NCI-H2107 (cell line): ENCODE measurements at regions not wholly inside any gene's neighbourhood (a gene's known extent, or its start where the extent isn't known, plus 50 kb on each side); places are given as distances from the start of the nearest gene placed in this dataset.
"Not testable (repeated sequence)": the region's sequence is repeated elsewhere in the genome, so short reads cannot be mapped to it uniquely, and the experiment has no call there.

Experiments used
- DNase-seq: peaks from one replicate; lab custom pipeline; 2025; lab: John Stamatoyannopoulos, UW

- DNase-seq: no peak
Observed at GRCh38 chr3:88954853-88955252, 152.6 kb upstream of the EPHA3 start.

GRCh38 chr3:88955274-88955673 lies 152.1 kb upstream of the EPHA3 start:
- DNase-seq: no peak

- no peak for DNase-seq
Observed at GRCh38 chr3:88957711-88958439, 149.5 kb upstream of the EPHA3 start.

- DNase-seq: no peak
Observed at GRCh38 chr3:88960019-88960418, 147.4 kb upstream of the EPHA3 start.

GRCh38 chr3:88963003-88963402 lies 144.4 kb upstream of the EPHA3 start:
- no peak for DNase-seq

- no peak for DNase-seq
Observed at GRCh38 chr3:88979760-88980159, 127.7 kb upstream of the EPHA3 start.

- no peak for DNase-seq
Observed at GRCh38 chr3:88983458-88983857, 124.0 kb upstream of the EPHA3 start.

GRCh38 chr3:88984256-88984655 lies 123.2 kb upstream of the EPHA3 start:
- DNase-seq: no peak

- no peak for DNase-seq
Observed at GRCh38 chr3:88984832-88985231, 122.6 kb upstream of the EPHA3 start.

- DNase-seq: no peak
Observed at GRCh38 chr3:88985491-88985890, 121.9 kb upstream of the EPHA3 start.

GRCh38 chr3:88986834-88987233 lies 120.6 kb upstream of the EPHA3 start:
- DNase-seq: no peak

GRCh38 chr3:88987776-88988175 lies 119.6 kb upstream of the EPHA3 start:
- DNase-seq: no peak

GRCh38 chr3:88988906-88989305 lies 118.5 kb upstream of the EPHA3 start:
- no peak for DNase-seq

- DNase-seq: no peak
Observed at GRCh38 chr3:88991496-88991895, 115.9 kb upstream of the EPHA3 start.

GRCh38 chr3:88996691-88997090 lies 110.7 kb upstream of the EPHA3 start:
- DNase-seq: no peak

- no peak for DNase-seq
Observed at GRCh38 chr3:88997260-88997659, 110.2 kb upstream of the EPHA3 start.

GRCh38 chr3:89000886-89001285 lies 106.5 kb upstream of the EPHA3 start:
- no peak for DNase-seq

- DNase-seq: no peak
Observed at GRCh38 chr3:89002191-89002590, 105.2 kb upstream of the EPHA3 start.

- DNase-seq: no peak
Observed at GRCh38 chr3:89013536-89013935, 93.9 kb upstream of the EPHA3 start.

- no peak for DNase-seq
Observed at GRCh38 chr3:89017531-89017930, 89.9 kb upstream of the EPHA3 start.

- DNase-seq: no peak
Observed at GRCh38 chr3:89025185-89025584, 82.2 kb upstream of the EPHA3 start.

- DNase-seq: no peak
Observed at GRCh38 chr3:89032346-89033013, 74.9 kb upstream of the EPHA3 start.

- DNase-seq: not testable (repeated sequence)
Observed at GRCh38 chr3:89034723-89035122, 72.7 kb upstream of the EPHA3 start.

GRCh38 chr3:89038869-89039268 lies 68.6 kb upstream of the EPHA3 start:
- DNase-seq: no peak
